NCI-H1694 (cell line): ENCODE measurements at regions not wholly inside any gene's neighbourhood (a gene's known extent, or its start where the extent isn't known, plus 50 kb on each side); places are given as distances from the start of the nearest gene placed in this dataset.

Source experiments
- DNase-seq: peaks from one replicate; lab custom pipeline; 2025; lab: John Stamatoyannopoulos, UW

- no peak for DNase-seq
These were observed 150.4 kb upstream of the RAI14 start for GRCh38 chr5:34505731-34506130.

- no peak for DNase-seq
These were observed 148.2 kb upstream of the RAI14 start for GRCh38 chr5:34507933-34508332.

DNA sequence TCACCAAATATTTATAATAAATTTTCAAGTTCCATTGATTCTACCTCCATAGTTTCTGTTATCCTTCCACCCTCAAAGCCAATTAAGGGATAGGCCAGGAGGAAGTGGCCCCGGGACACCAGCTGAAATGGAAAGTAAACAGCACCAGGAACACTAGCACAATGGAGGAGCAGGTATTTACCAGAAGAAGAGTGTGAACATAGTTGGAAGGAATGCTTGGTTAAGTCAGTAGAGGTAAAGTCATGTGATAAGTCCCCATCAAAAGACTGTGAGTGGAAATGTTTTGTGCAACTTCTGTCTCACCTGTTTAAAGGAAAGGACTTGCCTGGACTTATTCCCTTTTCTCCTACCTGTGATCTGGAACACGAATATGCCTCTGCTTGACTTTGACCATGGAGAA, 146.7 kb upstream of the RAI14 start:
- no peak for DNase-seq

DNA sequence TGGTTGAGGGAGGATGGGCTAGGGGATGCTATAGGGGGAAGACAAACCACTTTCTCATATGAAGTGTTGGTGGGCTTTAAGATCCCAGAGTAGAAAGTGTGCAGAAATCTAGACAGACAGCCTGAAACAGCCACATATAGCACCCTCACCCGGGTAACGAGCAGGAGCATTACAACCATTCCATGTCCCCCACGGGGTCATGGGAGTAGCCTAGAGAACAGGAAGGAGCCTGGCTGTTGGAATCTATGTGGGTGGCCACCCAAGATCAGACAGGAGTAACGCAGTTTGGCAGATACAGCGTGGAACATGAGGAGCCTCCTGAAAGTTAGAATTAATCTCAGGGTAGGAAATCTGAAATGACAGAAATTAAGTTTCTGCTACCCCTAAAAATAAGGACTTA, 146.1 kb upstream of the RAI14 start:
- no peak for DNase-seq

- no peak for DNase-seq
These were observed 145.1 kb upstream of the RAI14 start for GRCh38 chr5:34511063-34511462.

DNA sequence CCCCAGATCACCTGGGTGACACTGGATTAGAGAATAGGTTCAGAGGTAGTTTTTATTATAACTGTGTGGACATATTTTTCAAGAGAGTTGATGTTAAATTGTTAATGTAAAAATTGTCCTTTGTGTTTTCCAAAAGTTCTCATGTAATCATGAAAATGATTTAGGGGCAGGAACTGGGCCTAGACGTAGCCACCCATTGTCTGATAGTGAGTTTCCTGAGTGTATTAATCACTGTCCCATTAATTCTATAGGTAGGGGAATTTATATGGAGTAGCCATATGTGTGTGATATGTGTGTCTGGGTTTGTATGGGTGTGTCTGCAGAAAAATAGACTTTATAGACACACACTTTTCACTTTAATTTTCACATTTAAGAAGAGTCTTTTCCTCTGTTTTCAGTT, 144.6 kb upstream of the RAI14 start:
- DNase-seq = no peak

DNA sequence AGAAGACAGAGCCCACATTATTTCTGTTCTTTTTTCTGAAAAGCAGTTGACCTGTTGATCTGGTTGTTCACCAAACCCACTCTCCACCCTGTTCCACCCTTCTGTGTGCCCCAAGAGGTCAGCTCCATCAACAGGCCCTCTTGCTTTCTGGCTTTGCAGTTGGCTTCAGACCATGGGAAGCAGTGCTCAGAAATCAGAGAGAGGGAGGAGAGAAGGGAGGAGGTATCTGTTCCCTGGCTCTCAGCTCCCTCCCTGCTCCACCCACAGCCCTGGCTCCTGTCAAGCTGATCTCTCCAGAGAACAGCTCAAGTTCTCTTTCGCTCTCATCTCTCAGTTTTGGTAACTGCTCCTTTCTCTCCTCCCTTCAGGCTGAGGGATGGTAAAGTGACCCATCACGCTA, 144.2 kb upstream of the RAI14 start:
- DNase-seq = no peak

- DNase-seq = no peak
These were observed 140.0 kb upstream of the RAI14 start for GRCh38 chr5:34516166-34516565.

DNA sequence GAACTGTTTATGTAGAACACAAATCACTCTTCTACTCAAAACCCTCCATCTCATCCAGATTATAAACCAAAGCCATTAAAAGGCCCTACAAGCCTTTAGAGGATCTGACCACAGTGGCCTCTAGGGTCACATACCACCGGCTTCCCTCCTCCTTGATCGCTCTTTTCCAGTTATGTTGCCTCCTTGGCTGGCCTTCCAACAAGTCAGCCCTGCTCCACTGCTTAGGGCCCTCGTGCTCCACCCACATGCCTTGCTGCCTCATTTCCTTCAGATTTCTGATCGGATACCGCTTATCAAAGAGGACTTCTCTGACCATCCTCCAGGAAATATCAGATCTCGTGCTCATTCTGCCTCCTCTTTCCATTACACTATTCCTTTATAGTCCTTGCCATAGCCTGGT, 139.4 kb upstream of the RAI14 start:
- DNase-seq = no peak

DNA sequence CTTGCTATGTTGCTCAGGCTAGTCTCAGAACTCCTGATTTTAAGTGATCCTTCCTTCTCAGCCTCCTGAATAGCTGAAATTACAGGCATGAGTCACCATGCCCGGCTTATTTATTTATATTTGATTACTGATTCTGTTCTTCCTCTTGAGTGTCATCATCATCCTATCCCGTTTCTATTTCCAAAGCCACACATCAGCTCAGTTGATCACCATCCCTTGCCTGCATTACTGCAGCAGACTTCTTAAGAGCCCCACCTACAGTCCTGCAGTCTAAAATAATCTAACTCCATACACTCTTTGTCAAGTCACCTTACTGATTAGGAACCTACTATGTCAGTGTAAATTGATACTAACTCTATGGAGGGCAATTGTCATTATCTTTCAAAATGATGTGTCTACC, 138.9 kb upstream of the RAI14 start:
- DNase-seq = no peak

DNA sequence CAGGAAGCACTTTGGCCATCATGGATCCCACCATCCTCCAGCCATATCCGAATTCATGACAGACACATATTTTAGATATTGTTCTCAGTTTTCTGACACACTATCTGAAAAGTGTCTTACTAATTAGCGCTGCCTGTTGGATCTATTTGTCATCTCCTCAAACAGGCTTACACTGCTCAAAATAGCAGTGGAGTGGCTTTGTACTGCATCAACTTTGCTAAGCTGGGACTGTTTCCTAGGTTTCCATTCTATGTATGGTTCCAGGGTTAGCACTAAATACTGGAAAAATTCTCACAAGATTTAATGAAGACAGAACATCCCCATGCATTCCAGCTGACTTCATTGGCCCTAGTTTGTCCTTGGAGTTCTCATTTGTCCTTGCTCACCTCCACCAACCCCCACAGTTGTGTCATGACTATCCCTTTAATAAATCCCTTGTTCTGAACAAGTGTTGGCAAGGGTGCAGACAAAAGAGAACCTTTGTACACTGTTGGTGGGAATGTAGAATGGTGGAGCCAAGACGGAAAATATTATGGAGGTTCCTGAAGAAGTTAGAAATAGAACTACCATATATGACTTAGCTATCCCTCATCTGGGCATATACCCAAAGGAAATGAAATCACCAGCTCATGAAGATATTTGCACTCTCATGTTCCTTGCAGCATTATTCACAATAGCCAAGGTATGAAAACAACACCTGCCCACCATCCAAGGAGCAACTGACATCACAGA, 136.5 kb upstream of the RAI14 start:
- DNase-seq = no peak

- DNase-seq = no peak
These were observed 134.4 kb upstream of the RAI14 start for GRCh38 chr5:34521628-34522290.

DNA sequence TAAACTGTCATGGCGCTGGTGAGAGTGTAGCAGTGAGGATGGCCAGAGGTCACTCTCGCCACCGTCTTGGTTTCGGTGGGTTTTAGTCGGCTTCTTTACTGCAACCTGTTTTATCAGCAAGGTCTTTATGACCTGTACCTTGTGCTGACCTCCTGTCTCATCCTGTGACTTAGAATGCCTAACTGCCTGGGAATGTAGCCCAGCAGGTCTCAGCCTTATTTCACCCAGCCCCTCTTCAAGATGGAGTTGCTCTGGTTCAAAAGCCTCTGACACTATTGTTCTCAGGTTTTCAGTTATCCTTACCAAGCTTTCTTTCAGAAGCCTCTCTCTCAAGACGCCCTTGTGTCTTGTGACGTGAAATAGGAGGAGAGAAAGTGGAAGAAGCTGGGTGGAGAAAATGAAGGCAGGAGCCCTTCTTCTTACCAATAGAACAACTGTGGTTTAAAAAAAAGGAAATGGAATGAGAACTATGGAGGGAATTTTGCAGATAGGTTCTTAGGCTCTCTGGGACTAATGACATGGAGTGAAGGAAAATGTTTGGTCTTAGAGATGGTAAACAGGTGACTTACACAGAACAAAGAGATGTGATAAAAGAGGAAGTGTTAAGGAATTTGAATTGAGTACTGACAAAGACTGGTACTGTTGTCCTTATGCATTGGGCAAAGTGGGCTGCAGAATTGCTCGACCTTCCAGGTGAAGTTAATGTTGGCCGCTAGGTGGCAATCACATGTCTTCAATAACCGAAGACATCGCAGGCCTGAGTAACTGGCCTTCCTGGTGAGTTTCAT, 133.3 kb upstream of the RAI14 start:
- peak; percentile 42 for DNase-seq

DNA sequence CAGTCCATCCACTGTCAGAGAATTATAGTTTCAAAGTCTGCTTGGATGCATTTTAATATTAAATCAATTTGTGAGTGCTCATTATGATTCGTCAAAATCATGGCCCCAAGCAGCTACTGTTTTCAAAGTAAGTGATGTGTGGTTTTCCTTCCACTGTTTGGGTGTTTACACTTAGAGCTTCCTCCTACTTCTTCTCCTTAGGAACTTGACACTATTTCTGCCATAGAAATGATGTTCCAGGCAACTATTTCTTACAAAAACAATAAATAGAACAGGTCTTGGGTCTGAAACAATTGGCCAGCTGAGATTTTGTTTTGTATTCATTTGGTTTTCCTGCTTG, 132.8 kb upstream of the RAI14 start:
- no peak for DNase-seq

DNA sequence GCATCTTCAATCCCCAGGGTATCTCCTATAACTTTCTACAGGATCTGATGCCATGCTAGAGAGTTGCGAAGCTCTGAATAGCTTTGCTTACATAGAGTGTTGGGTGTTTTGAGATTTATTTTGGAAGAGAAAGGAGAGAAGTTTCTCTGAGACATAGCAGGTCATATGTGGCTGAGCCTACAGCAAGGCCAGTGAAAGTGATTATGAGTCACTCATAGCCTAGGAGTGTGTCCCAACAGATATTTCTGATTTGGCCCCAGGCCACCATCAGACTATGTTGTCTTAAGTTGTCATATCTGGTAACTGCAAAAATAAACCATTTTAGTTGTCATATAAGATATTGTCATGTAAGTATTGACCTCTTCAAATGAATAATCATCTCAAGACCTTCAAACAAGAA, 132.0 kb upstream of the RAI14 start:
- no peak for DNase-seq

- no peak for DNase-seq
These were observed 130.4 kb upstream of the RAI14 start for GRCh38 chr5:34525761-34526160.

DNA sequence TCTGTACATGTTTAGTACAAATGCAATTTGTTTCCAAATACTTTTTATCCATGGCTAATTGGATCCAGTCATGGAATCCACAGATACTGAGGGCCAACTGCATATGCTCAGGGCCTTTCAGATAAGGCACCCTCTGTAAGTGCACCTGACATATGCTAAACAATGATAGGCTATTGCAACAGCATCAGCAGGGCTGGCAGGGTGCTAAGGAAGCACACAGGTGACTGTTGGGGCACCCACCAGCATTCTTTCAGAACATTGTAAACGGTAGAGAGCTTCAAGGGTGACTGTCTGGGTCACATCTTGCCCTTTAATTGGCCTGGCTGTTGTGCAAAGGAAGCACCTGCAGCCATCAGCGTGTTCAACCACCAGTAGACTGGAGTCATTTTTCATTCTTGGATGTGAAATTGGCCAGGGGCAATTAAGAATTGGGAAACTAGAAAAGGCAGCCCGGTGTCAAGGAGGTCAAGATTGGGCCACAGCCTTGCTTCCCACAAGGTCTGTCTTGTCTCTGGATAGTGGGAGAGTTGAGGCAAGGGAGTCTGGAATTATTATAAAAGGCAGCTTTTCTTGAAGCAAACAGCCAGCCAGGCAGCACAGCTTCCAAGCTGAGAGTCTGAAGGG, 129.3 kb upstream of the RAI14 start:
- no peak for DNase-seq

DNA sequence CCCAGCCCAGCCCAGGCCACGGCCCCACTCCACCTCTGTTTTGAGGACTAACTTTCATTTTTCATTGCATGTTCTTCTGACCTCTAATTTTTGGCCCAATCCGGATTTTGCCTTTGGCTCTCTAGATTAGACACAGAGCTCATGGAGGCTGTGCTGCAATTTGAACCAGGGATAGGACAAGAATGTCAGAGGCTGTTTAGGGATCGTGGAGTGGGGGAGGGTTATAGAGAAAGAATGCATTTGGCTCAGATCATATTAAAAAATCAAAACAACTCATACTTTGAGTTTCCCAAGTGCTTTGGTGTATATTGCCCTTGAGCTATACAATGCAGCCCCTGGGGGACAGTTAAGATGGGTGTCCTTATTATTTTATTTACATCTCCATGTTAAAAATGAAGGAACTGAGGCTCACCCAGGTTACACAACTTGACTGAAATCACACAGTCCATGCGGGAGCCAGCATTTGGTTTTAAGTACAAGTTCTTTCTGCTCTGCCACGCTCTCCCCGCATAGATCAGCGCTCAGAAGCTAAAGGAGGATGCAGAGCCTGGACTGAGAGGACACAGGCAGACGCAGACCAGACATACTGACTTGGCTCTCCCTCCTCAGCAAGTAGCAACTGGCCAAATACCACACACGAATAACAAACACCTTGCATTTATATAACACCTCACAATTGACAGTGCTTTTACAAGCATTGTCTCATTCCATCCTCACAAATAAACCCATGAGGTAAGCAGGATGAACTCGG, 126.4 kb upstream of the RAI14 start:
- DNase-seq = no peak

GRCh38 chr5:34530637-34531036, 125.5 kb upstream of the RAI14 start:
- no peak for DNase-seq

- DNase-seq = no peak
These were observed 124.3 kb upstream of the RAI14 start for GRCh38 chr5:34531751-34532360.
